Activated T-cell treated with anti-CD3 and anti-CD28 coated beads for 48 hours (primary cell): ENCODE measurements at regions not wholly inside any gene's neighbourhood (a gene's known extent, or its start where the extent isn't known, plus 50 kb on each side); places are given as distances from the start of the nearest gene placed in this dataset.

Source experiments
- DNase-seq: peaks from one replicate; pipeline ENCODE4 v3.0.0-alpha.2; 2020; ENCODE audit warnings: low read depth

DNA sequence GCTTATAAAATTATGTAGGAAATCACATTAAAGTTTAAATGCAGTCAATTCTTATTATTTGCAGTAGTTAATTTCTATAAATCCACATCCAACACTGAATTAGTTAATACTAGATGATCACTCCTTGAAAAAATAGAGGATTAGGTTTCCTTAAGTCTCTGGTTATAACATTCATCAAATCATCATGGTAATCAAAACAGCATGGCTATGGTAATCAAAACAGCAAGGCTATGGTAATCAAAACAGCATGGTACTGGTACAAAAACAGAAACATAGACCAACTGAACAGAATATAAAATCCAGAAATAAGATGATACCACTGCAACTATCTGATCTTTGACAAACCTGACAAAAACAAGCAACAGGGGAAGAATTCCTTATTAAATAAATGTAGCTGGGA is 814.6 kb upstream of the CCDC179 start:
- no peak for DNase-seq

DNA sequence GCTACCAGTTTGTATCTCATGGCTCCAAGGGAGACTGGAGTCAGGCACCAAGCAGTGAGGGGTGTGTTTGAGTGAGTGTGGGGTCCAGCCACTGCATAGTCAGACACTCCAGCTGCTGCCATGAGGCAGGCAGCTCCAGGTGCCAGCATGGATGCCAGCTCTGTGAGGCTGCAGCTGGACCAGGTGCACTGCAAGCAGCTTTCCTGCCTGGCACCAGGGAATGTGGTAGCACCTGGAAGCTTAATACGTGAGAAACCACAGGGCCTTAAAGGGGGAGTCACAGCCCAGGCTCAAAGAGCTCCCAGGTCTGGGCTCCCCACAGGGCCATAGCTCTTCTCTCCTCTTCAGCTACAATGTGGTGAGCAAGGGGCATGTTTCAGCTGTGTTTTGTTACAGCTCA is 817.8 kb upstream of the LUZP2 start:
- no peak for DNase-seq

GRCh38 chr11:23679981-23680380 is 816.9 kb upstream of the LUZP2 start:
- no peak for DNase-seq

DNA sequence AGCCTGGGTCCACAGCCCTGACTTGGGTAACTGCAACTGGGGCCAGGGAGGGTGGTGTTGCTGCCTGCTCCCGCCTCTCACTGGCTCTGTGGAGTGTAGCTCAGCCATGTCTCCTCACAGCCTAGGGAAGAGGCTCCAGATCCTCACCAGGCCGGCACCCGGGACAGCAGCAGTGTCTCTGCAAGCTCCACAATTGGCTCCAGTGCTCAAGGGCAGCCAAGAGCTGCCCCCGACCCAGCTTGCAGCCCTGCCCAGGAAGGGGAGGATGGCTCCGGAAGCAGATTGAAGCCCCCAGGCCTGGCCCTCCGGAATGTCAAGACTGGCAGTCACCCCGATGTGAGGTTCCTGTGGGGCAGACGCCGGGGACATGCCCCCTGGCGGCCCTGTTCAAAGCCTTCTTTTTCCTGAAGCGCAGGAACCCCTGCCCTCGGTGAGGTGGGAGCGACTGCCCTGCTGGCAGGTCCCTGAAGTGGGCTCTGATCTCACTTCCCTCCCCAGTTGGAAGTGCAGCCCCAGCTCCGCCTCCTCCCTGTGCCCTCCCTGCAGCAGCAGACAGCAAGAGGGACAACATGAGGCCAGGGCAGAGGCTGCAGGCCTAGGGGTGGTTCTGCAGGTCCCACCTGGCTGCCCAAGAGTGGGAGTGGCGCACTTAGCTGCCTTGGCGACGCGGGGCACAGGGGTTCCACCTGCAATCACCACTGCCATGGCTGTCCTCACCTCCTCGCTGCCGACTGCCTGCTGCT is 816.2 kb upstream of the LUZP2 start:
- no peak for DNase-seq

DNA sequence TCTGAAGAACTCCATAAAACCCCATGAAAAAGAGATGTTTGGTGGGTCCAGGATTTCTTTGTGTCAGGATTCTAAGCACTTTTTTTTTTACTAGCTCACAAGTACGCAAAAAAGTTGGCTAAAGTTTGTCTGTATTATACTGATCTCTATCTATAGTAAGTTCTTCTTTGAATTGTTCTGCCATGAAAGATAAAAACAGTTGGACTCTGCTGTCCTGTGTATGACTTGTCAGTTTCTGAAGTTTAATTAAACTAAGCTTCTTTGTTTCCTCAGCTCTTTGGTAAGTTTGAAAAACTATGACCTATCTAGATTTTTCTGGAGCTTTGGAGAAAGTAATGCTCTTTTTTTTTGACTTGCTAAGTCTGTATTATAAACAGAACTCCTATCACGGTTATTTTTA is 812.2 kb upstream of the LUZP2 start:
- DNase-seq = no peak

DNA sequence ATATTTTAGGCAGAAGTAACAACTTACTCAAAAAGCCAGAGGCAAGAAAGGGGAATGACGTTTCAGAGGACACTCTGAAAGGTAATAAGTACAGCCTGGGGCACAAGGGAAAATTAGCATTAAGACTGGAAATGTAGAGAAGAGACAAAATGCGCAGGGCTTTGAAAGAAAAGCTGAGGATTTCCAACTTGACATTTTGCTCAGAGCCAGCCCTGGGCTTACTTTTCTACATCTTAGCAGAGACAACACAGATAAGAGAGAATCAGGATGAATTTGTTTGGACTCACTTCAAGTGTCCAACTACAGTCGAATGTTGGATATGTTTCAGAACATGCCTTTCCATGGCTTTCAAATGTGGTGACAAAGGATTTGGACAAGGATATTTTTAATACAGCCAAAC is 808.9 kb upstream of the LUZP2 start:
- DNase-seq = no peak

DNA sequence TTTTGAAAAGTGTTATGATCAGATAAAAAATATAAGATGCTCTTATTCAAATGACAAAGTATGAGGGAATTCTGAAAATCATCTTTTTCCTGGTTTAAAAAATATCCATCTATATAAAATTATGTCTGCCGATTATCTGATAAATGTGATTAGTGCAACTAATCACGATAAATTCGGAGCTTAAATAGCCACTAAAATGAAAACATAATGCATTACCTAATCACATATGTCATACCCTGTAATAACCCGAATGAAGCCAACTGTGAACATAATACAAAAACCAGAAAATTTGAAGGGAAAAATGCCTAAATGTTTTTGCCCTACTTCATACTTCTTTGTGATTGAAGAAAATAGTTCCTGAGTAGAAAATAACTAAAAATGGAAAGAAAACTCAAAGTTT is 808.4 kb upstream of the LUZP2 start:
- DNase-seq = no peak

- no peak for DNase-seq
These were observed 808.0 kb upstream of the LUZP2 start for GRCh38 chr11:23688835-23689234.

DNA sequence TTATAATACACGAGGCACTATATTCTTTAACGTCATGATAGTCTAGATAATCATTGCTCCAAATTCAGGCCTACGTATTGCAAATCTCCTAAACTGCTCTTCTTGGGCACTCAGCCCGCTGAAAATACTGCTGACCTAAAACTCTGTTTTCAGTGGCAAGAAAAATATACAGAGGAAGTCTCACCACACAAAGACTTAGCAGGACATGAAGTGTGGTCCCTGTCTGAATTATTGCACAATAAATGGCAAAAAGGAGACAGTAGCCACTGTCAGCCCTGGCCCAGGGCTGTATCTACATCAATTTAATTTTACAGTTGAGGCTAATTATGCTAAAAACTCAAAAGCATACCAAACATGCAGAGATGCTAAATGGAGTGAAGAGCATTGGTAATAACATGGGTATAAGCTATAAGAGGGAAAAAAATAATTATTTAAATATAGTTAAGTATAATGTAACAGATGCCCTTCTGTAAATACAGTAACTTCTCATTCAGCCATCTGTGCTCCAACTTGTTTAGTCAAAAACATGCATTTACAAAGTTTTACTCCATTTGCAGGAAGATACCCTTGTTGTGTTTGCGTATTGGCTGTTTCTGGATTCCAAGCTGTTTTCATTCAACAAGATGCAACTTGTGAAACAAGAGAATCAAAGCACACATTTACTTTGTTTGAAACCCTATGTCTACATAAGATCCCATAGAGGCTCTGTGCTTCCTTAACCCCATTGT is 800.0 kb upstream of the LUZP2 start:
- DNase-seq = no peak

DNA sequence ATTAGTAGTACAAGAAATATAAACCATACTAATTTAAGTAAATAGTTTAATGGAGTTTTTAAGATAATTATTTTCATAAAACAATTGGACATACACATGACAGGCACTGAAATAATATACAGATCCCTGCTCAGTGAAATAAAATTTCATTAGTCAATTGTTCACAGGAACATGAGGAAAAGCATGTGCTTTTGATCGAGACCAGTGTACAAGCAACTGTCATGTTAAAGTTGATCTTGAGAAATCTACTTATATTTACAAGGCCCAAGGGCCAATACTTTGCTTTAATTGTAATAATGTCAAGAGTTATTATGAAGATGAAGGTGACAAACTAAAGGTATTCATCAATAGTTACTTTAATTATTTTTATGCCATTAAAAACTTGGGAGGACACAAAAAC is 792.7 kb upstream of the LUZP2 start:
- no peak for DNase-seq

GRCh38 chr11:23711981-23712380 is 784.9 kb upstream of the LUZP2 start:
- DNase-seq = no peak

DNA sequence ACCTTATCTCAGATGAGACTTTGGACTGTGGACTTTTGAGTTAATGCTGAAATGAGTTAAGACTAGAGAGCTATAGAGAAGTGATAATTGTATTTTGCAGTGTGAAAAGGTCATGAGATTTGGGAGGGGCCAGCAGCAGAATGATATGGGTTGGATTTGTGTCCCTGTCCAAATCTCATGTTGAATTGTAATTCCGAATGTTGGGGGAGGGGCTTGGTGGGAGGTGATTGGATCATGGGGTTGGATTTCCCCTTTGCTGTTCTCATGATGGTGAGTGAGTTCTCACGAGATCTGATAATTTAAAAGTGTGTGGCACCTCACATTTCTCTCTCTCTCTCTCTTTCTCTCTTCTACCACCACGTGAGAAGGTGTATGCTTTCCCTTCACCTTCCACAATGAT is 777.8 kb upstream of the LUZP2 start:
- no peak for DNase-seq

DNA sequence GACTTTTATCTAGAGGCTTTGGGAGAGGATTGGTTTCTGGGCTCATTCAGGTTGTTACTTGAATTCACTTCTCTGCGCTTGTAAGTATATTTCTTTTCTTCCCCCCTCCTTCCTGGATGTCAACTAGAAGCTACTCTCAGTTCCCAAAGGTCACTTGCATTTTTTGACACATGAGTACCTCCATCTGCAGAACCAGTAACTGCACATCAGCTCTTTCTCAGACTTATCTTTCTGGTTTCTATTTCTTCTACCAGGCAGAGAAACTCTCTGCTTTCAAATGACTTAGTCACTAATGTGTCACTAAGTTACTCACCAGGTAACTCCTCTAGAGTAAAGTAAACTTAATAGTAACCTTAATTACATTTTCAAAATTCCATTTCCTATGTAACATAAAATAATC is 773.0 kb upstream of the LUZP2 start:
- DNase-seq = no peak

- no peak for DNase-seq
These were observed 771.1 kb upstream of the LUZP2 start for GRCh38 chr11:23725752-23726151.

DNA sequence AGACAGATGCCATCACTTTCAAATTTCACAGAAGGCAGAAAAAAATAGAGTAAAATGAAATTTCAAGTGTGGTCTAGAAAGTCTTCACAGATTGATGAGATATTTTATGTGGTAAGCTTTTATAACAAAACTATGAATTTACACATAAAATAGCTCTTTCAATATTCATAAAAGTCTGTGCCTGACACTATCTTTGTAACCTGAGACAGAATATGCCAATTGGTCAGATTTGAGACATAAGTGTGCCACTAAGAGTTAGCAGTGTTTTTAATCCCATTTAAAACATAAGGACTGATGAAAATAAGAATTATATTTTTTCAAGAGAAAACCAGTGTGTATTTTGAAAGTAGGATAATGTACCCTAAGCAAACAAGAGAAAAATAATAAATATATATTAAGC is 769.5 kb upstream of the LUZP2 start:
- DNase-seq = no peak

DNA sequence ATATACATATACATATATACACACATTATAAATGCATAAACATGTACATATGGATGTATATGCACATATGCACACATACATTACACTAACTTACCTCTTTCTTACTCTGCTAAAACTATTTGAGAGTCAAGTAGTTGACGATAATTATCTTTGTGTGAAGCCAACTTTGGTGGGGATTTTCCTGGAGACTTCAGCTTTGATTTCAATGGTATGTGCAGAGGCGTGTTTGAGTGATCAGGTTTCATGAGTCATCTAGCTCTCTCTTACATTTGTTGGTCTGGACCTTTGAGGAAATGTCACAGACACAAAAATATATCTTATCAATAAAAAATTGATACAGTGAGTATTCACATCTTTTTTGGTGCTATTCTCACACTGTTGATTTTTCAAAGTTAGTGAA is 769.1 kb upstream of the LUZP2 start:
- no peak for DNase-seq

- DNase-seq = no peak
These were observed 767.8 kb upstream of the LUZP2 start for GRCh38 chr11:23729088-23729487.

GRCh38 chr11:23730307-23730998 is 766.4 kb upstream of the LUZP2 start:
- DNase-seq = no peak

DNA sequence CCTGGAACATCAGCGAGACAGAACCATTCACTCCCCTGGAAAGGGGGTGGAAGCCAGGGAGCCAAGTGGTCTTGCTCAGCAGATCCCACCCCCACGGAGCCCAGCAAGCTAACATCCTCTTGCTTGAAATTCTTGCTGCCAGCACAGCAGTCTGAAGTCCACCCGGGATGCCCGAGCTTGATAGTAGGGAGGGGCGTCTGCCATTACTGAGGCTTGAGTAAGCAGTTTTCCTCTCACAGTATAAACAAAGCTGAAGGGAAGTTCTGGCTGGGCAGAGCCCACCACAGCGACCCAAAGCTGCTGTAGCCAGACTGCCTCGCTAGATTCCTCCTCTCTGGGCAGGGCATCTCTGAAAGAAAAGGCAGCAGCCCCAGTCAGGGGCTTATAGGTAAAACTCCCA is 764.8 kb upstream of the LUZP2 start:
- no peak for DNase-seq

- no peak for DNase-seq
These were observed 750.0 kb upstream of the LUZP2 start for GRCh38 chr11:23746896-23747295.

DNA sequence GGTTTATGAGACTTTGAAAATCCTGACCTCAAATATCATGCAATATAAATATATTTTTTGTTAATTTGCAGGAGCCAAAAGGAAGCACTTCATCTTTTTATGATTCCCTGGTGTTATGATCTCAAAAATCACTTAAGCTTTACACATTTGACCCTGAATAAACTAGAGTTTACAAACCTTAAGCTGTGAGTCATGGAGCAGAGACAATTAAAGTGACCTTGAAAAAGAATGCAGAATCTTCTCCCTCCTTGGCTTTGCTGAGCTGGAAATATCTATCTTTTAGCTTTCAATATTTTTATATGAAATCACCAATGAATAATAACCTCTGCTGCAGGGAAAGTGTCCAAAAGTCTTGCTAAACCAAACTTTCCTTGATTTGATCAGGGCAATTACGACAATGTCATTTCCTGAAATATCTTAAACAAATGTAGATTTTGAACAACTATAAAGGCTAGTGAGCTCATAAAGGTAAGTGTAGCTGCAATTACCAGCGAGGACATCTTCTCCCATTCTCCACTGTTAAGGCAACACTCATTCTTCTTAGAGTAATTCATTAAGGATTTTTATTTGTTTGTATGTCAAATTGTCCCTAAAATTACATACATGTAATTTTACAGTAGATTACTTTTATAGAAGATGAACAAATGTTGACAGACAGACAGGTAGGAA is 747.0 kb upstream of the LUZP2 start:
- DNase-seq = no peak

GRCh38 chr11:23751280-23751679 is 745.6 kb upstream of the LUZP2 start:
- no peak for DNase-seq

DNA sequence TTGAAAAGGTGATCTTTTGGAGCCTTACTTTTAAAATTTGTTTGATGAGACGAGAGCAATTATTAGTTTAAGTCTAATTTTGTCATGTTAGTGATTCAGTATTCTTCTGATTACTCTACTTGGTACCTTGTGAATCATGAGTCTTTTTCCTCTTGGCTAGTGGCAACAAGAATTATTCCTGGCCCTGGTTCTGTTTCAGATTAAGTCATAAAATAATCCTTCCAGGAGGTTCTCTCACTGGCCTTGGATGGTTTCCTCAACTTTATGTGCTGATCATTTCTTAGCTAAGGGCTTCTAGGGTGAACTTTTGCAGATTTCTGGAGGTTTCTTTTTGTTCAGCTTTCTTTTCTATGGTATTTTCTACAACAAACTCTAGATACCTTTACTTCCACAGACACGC is 741.8 kb upstream of the LUZP2 start:
- DNase-seq = no peak
